ENCODE measurements at regions not wholly inside any gene's neighbourhood (a gene's known extent, or its start where the extent isn't known, plus 50 kb on each side); places are given as distances from the start of the nearest gene placed in this dataset.

DNA sequence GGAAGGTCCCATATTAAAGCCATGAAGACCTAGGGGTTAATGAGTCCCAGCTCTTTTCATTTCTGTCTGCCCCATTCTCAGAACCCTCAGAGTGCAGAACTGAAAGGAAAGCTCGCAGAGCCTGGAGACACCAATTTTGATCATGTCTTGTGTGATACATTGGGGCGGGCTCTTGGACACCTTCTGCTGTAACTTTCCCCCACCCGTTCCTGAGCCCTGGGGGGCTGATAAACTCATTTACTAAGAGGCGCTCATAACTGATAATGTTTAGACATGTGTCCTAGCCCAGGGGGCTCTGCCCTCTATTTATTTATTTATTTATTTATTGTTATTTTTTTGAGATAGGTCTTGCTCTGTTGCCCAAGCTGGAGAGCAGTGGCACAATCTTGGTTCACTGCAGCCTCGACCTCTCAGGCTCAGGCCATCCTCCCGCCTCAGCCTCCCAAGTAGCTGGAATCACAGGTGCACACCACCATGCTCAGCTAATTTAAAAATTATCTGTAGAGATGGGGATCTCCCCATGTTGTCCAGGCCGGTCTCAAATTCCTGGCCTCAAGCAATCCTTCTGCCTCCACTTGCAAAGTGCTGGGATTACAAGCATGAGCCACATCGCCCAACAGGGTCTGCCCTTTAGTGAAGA is 72.4 kb upstream of the HAAO start:
- DNase-seq, result no peak

DNA sequence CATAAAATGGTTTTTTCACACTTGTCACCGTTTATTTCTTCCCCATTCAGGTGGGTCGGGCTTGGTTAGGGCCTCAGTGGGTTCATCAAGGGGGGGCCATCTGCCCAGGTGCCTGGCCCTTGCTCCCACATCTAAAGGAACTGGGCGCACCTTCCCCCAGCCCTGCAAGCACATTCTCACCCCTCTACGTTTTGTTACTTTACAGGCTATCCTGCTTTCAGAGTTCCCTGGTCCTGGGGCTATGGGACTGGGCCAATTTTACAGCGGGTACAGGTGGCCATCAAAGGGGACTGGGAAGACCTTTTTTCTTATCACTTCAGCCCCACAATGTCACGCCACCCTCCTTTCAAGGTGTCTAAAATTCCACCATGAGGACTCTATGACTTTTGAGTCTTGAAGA is 71.8 kb upstream of the HAAO start:
- no peak for DNase-seq

DNA sequence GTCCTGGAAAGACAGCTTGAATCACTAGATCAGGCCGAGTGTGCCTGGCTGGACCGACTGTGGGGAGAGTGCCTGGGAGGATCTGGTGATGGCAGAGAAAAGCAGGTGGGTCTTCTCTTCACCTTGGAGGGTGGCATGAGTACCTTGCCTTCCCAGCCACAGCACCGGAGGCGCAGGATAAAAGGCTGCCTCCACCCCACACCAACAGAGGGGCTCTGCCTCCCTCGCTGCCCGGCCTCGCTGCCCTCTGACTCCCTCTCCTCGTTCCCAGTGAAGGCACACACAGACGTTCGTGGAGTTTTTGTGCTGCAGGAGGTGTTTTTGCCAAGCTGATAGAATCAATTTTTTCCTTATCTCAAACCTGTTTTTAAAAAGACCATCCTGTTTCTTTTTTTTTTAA is 71.4 kb upstream of the HAAO start:
- no peak for DNase-seq

DNA sequence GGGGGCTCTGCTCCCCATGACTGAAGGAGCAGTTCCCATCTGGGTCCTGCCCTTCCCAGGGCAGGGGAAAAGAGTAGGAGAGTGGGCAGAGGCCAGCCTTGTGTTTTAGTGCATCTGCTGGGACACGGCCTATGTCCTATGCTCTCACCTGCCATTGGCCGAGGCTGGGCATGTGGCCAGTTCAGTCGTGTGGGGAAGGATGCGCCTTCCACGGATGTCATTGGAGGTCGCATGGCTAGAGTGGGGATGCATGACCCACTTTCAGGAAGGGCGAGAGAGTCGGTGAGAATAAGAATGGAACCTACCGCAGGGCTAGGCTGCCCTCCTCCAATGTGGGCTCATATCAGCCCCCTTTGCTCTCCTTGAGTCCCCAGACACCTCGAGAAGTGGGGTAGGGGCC is 70.9 kb upstream of the HAAO start:
- DNase-seq, result no peak

DNA sequence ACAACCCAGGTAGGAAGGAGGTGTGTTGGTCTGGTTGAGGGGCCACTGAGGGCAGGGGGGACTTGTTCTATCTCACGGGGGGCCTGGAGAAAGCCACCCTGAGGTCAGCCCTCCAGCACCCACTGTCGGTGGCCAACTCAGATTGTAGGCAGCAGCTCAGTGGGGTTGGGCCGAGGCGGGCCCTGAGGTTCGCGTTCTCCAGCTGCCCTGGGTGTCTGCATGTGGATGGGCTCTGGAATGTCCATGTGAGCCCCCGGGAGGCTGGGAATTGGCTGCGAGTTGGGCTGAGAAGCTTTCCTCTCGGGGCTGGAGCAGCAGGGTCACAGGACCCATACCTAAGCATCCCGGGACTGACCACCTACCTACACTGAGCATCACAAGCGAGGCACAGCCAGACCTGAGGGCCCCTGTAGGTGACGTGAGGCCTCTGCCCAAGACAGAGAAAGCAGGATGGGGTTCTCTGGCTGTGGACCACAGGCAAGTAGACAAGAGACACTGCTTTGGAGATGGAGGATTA is 70.3 kb upstream of the HAAO start:
- no peak for DNase-seq

DNA sequence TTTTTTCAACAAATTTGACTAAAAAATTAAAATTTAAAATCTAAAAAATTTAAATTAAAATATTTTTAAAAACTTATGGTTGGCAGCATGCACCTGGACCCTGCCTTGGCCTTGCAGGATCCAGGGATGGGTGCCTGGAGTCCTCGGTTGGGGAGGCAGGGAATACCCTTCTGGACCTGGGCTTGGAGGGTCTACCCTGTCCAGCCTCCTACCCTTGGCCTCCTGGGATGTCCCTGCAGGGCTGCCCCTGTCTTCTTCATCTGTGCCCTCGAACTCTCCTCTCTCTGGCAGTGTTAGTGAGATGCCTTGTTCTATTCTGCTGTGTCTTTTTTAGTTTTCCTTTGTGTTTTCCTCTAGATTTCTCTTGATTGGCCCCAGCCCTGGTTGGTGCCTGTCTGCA is 68.9 kb upstream of the HAAO start:
- DNase-seq, result no peak

DNA sequence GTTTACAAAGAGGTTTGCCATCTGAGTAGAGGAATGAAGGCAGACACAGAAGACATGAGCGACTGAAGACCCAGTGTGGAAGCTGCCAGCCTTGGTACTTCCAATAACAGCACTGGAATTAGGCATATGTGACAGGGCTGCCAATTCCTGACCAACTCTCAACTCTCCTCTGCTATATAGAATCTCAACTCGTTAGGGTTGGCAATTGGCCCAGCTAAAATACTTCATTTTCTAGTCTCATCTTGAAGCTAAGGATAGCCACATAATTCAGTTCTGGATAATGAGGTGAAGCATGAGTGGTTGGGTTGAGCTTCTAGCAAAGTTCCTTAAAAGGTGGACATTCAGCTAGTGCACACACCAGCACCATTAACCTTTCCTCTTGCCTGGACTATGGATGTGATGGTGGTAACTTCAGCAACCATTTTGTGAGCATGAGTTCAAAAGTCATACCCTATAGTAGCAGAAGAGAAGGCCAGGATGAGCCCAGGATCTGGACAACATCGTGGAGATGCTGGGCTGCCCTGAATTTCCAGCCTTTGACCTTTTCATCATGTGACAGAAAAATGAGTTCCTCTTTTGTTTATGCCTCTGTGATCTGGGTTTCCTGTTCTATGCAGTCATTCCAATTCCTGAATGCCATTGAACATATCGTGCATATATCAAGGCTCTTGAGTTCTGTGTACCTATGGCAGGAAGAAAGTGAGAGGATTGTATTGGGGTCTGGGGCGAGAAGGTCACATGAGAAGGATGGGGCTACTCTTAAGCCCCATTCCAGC is 68.1 kb upstream of the HAAO start:
- no peak for DNase-seq

DNA sequence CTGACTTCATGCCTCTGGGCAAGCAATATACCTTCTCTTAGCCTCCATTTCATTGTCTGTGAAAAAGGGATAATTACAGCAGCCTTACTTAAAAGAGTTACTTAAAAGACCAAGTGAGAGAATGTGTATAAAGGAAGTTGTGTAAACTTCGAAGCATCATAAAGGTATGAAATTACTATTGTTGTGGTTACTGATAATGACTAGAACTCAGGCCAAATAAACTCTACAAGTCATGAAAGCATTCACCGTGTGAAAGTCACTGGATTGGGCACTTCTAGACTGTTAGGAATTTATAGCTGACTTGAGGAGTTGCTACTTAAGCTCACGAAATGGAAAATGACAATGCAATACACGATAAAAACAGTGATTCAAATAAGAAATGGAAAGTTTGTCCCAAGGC is 67.4 kb upstream of the HAAO start:
- no peak for DNase-seq

DNA sequence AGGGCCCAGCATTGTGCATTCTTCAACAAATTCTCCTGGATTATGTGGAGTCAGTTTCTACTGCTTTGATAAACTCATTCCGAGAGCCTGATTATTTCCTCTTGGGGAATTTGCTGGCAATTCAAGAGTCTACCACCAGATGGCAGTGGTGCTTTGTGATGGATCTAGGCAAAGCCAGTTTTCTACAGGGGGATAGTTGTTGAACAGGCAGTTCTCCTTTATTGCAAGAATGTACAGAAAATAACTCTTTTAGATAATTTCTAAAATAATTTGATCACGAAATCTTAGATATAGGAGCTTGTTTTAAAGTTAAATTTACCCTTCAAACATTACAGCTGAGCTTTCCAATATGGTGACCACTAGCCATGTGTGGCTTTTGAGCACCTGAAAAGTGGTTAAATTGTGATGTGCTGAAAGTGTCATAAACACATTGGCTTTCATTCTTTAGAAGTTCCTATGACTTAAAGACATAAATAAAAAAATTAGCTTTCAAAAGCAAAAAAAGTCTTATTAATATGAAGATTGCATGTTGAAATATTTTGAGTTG is 66.7 kb upstream of the HAAO start:
- peak; percentile 45 for DNase-seq

DNA sequence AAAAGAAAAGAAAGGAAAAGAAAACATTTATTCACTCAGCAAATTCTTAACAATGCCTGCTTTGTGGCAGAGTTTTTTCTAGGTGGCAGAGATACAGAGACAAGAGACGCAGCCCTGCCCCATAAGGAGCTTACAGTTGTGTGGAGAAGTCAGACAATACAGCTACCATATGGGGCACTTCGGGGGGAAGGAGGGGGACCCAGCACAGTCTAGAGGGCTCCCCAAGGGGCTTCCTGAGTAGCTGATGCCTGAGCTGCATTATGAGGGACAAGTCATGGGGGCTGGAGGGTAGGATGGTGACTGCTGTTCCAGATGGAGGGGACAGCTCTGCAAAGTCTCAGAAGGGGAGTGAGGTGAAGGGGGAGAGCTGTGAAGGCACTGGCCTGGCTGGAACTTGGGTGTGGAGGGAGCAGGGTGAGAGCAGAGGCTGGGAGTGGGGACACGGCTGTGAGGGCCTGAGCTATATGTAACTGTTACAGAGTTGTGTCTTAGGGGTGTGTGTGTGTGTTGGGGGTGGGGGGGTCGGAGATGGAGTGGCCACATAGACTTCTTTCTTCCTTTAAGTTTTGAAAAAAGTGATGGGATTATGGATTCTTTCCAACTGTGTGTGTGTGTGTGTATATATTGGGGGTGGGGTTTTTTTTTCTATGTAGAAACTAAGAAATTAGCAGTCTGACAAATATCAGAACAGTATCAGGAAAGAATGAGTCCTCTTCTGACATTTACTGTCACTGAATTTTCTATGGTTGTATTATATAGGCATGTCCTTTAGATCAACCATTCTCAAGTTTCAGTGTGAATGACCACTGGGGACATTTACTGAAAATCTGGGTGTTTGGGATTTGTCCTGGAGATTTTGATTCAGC is 66.0 kb upstream of the HAAO start:
- no peak for DNase-seq

DNA sequence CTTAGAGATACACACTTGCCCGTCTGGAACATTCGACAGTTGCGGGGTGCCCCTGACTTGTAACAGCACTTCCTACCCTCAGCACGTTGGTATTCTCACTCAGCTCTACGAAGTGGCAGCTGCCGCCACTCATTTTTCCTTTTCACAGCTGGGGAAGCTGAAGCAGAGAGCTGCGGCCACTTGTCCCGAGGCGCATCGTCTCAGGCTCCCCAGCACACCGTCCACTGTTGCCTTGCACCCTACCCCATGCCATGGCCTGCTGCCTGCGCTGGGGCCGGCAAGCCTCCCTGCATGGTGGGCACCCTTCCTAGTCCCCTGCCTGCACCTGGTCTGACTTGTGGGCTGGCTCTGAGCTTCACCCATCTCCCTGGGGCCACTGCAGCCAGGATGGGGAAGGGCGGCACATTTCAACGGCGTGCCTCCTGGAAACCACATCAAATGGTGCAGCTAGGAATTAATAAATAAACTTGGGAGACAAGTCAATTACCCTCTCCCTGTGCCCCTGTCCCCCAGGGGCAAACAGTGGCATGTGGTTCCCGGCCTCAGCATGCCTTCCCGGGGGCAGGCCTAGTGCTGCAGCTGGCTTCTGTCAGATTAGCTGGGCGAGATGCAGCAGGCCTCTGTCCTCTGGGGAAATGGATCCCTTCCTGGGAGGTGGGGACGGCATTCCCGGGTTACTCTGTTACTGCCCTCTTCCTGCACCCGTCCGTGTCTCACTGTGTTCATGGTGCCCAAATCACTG is 64.7 kb upstream of the HAAO start:
- DNase-seq, result no peak

DNA sequence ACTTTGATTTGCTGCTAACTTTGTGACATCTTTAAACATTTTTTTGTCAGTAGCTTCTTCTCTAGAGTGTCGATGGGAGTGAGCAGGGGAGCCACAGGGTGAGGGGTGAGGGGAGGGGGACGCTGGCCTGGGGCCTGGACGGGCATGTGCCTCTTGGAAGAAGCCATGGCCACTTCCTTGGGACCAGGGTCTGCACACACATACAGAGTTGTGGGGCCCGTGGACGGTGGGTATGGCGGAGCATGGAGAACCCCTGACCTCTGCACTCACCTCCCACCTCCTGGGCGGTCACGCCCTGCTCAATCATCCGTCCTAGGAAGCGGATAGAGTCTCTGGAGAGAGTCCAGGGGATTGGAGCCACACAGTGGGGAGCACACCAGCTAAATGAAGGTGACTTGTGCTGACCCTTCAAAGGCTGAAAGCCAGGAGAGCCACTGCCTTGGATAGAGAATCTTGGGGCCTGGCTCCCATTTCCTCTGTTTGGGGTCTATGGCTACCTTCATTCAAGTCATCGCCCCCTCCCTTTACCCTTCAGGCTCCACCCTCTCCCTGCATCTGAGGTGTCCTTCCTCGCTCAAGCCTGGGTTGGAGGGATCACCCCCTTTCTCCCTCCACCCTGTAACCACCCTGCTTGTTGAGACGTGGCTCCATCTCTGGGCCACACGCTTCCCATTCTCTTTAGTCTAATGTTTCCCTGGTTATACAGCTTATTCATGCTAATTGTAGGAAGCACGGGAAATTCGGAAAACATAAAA is 63.9 kb upstream of the HAAO start:
- no peak for DNase-seq

DNA sequence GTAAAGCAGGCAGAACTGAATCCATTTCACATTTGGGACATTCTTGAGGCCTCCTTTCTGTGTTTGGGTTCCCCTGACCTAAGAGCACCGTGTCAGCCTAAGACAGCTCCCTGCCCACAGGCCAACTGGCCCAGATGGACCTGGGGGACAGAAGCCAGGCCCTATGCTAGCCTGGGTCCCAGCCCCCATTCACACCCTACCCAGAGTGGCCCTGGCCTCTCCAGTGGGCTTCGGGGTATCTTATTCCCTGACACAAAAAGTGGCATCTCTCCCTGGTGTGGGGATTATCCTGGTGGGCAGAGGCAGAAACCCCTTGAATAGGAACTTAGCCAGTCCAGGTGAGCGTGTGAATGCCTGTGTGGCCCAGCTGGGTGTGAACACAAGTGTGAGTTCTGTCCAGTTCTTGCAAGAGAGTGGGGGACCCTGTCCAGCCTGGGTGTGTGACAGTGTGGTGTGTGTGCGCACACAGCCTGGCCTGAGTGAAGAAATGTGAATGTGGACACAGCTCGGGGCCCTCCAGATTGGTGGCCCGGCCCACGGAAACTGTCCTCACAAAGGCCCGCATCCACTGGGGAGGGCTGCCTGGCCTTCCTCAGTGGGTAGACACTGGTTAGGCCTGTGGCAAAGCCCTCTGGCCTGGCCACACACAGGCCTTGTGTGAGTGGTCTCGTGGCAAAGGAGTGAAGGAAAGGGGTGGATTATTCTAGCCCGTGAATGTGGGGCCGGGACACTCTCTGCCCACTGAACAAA is 63.0 kb upstream of the HAAO start:
- no peak for DNase-seq

DNA sequence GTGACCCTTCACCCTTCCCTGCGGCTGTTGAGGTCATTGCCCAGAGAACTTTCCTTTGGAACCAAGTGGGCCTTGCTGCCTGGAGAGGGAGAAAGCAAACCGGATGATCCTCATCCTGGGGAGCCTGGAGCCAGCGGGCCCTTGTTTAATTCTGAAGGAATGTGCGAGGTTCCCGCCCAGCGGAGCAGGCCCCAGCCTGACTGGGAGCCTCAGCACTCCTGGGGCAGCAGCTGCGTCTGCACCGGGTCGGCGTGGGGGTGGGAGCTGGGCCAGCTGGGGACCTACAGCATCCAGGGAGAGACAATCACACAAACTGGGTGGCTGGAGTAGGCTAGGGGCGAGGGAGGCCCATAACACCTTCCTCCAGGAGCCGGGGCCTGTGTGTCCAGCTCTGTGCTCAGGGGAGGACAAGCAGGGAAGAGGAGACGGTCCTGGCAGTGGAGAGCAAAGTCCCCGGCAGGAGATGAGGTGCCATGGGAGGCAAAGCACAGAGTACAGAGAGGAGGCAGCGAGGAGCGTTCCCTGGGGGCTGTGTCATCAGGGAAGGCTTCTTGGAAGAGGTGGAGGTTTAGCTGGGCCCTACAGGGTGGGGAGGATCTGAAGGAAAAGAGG is 61.9 kb upstream of the HAAO start:
- DNase-seq, result no peak

DNA sequence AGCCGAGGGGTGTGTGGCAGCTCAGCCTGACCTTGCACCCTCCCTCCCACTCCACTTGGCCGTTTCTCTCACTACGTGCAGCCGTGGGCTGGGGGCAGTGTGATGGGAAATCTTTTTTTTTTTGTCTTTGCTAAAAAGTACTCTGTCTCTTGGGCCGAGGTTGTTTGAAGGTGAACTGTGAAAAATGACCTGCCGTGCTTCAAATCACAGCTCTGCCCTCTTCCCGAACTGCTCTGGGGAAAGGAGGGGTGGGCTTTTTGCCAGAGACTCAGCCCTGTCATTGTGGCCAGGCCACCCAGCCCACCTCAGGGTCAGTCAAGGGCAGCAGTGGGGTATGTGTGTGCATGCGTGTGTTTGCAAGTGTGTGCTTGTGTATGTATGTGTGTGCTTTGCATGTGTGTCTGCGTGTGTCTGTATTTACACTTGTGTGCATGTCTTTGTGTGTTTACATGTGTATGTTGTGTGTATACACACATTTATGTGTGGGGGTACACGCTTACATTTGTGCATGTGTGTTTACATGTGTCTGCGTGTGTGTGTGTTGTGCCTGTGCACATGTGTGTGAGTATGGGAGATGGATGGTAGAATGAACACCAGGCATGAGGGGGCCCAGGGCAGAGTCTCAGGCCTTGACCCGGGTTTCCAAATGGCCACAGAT is 61.3 kb upstream of the HAAO start:
- no peak for DNase-seq

DNA sequence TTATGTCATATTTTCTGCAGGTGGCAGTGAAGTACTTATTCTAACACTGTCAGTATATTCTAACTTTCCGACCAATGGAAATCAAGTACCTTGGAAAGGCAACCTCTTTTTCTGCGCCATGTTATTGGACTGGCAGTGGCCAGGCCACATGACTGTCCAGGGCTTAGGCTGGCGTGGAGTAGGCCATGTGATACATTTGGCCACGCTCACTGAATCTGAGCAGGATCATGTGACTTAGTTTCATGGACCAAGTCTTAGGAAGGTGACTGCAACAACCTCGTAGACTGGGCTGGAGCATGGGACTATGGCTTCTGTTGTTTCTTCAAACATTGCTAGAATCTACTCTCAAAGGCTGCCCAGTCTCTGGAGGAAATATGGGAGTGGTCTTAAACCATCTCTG is 60.4 kb upstream of the HAAO start:
- DNase-seq, result no peak

DNA sequence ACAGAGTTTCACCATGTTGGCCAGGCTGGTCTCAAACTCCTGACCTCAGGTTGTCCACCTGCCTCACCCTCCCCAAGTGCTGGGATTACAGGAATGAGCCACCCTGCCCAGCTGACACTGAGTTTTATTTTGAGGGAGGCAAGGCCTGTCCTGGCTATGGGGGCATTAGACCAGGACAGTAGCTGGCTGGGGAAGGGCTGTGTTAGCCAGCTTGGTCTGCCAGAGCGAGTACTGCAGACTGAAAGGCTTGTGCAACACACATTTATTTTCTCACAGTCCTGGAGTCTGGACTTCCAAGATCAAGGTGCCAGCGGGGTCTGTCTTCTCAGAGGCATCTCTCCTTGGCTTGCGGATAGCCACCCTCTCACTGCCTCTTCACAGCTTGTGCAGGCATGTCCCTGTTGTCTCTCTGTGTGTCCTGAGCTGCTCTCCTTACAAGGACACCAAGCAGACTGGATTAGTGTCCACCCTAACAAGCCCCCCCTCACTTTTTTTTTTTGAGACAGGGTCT is 59.4 kb upstream of the HAAO start:
- no peak for DNase-seq

DNA sequence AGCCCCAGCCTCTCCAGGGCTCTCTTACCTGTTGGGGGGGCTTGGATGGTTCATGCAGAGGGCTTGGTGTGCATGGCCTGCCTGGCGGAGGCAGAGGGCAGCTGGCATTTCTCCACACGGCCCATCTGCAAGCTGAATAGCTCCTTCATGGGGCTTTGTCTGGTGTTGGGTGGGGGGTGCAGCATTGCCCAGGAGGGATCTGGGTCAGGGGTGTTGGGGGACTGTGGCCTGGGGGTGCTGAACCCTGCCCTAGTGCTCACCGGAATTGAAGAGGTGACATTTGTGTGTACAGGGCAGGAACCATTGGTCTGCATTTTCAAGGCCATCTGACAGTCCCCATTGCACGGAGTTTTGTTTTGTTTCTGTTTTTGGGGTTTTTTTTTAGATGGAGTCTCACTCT is 58.8 kb upstream of the HAAO start:
- DNase-seq, result no peak

DNA sequence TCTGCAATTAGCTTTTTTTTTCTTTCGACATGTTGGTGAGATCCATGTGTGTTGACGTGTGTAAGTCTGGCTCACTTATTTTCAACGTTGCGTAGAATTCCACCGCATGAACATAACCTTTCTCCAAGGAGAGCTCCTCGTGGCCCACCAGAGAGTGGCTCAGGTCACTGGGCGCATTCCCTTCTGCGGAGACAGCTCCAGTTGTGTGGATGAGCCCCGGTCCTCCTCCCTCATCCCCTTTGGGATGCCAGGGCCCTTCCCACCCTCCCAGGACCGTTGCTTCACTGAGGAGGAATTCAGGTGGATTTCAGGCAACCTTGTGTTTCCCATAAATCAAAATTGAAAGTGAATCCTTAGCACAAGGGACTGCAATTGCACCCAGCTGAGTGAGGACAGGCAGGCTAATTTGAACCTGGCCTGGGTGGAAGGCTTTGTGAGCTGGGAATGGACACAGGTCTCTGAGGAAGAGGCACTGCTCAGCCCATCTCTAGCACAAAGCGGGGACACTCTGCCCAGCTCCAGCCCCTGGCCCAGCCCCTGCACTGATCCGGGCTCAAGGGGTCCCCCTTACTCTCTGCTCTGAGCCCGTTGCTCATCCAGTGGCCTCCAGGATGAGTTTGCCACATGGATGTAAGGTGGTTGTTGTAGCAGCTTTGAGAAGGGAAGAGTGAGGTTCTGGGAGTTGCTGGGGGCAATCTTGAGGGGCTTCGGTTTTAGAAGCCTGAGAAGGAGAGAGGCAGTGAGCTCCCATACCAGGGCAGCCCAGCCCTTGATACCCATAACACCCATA is 57.8 kb upstream of the HAAO start:
- DNase-seq, result no peak

Data from activated T-cell treated with anti-CD3 and anti-CD28 coated beads, Interleukin-2, amount 50 U/mL, for 1 hour (primary cell).